Liver (tissue), 6 donors: ENCODE measurements at regions not wholly inside any gene's neighbourhood (a gene's known extent, or its start where the extent isn't known, plus 50 kb on each side); places are given as distances from the start of the nearest gene placed in this dataset.
"Not testable (repeated sequence)": the region's sequence is repeated elsewhere in the genome, so short reads cannot be mapped to it uniquely, and the experiment has no call there.

Experiments
- DNase-seq: peaks from one replicate; pipeline ENCODE4 v3.0.0-alpha.2; 2017; ENCODE audit warnings: low spot score
- H3K27ac ChIP-seq, 2 donors: one replicate each; pipeline ENCODE4 v1.7.0; 2013; ENCODE audit warnings: inconsistent platforms in 2 of 2, low read length in 2 of 2, control low read depth in 1 of 2, low read depth in 1 of 2, mild to moderate bottlenecking in 1 of 2
- H3K27me3 ChIP-seq, 4 donors: one replicate each; pipeline versions ENCODE4 v1.6.1 to v1.7.0; 2013; ENCODE audit warnings: low read length in 3 of 4, inconsistent platforms in 1 of 4, mild to moderate bottlenecking in 1 of 4, moderate library complexity in 1 of 4; ENCODE audit not compliant: control insufficient read depth in 4 of 4, insufficient read depth in 4 of 4
- H3K36me3 ChIP-seq, 4 donors: one replicate each; pipeline versions ENCODE4 v1.6.1 to v1.7.0; 2013; ENCODE audit warnings: low read length in 3 of 4, mild to moderate bottlenecking in 3 of 4, low read depth in 1 of 4, moderate library complexity in 1 of 4; ENCODE audit not compliant: control insufficient read depth in 4 of 4, insufficient read depth in 3 of 4
- H3K4me1 ChIP-seq, 4 donors: one replicate each; pipeline versions ENCODE4 v1.6.1 to v1.7.0; 2013; ENCODE audit warnings: low read length in 3 of 4, mild to moderate bottlenecking in 3 of 4, moderate library complexity in 1 of 4; ENCODE audit not compliant: control insufficient read depth in 4 of 4, insufficient read depth in 4 of 4
- H3K4me3 ChIP-seq, 3 donors: one replicate each; pipeline versions ENCODE4 v1.6.1 to v1.7.0; 2013; ENCODE audit warnings: low read length in 3 of 3, control low read depth in 1 of 3, low read depth in 1 of 3, mild to moderate bottlenecking in 1 of 3
- H3K9ac ChIP-seq, 2 donors: one replicate each; pipeline ENCODE4 v1.7.0; 2013; ENCODE audit warnings: low read length in 2 of 2, mild to moderate bottlenecking in 2 of 2, moderate library complexity in 2 of 2, control low read depth in 1 of 2, low read depth in 1 of 2
- H3K9me3 ChIP-seq, 4 donors: one replicate each; pipeline versions ENCODE4 v1.6.1 to v1.7.0; 2013; ENCODE audit warnings: low read length in 3 of 4; ENCODE audit not compliant: control insufficient read depth in 4 of 4
- WGBS: extraction: QIAGEN DNeasy Blood & Tissue Kit; methylation state at CpG from one replicate; pipeline ENCODE4 v1.1.7; 2013; 5-methylcytosine and 5-hydroxymethylcytosine counted together
- donor health status: healthy.
- donor health status: healthy.
- donor health status: healthy.

- DNase-seq, H3K4me1 ChIP-seq, H3K27me3 ChIP-seq, H3K36me3 ChIP-seq, H3K9me3 ChIP-seq, H3K27ac ChIP-seq, H3K9ac ChIP-seq, H3K4me3 ChIP-seq: not testable (repeated sequence)
- no CpG with 5 or more reads among the region's 24 CpGs for WGBS
Measured at GRCh38 chr21:5057077-5057476, 5464.3 kb upstream of the TPTE start.

GRCh38 chr21:5060364-5061083, 5460.9 kb upstream of the TPTE start:
- not testable (repeated sequence) for H3K9ac ChIP-seq, H3K36me3 ChIP-seq, H3K27me3 ChIP-seq, H3K27ac ChIP-seq, DNase-seq, H3K4me3 ChIP-seq, H3K9me3 ChIP-seq, H3K4me1 ChIP-seq
- no CpG with 5 or more reads among the region's 30 CpGs for WGBS

- H3K36me3 ChIP-seq, DNase-seq: not testable (repeated sequence)
- WGBS, result no CpG with 5 or more reads among the region's 25 CpGs
Measured at GRCh38 chr21:5064581-5065142, 5456.7 kb upstream of the TPTE start.

GRCh38 chr21:5065240-5066211, 5455.9 kb upstream of the TPTE start:
- no CpG with 5 or more reads among the region's 26 CpGs for WGBS
- H3K27ac ChIP-seq, H3K36me3 ChIP-seq, H3K4me3 ChIP-seq, H3K9me3 ChIP-seq, H3K4me1 ChIP-seq, H3K27me3 ChIP-seq, H3K9ac ChIP-seq, DNase-seq: not testable (repeated sequence)

More at GRCh38 chr21:5064581-5065142, 5456.7 kb upstream of the TPTE start:
- H3K27me3 ChIP-seq, H3K9me3 ChIP-seq, H3K4me1 ChIP-seq, H3K4me3 ChIP-seq, H3K27ac ChIP-seq, H3K9ac ChIP-seq: not testable (repeated sequence)

GRCh38 chr21:5066682-5067251, 5454.6 kb upstream of the TPTE start:
- DNase-seq, H3K9ac ChIP-seq, H3K36me3 ChIP-seq, H3K27me3 ChIP-seq, H3K4me3 ChIP-seq, H3K27ac ChIP-seq, H3K9me3 ChIP-seq, H3K4me1 ChIP-seq: not testable (repeated sequence)
- no CpG with 5 or more reads among the region's 12 CpGs for WGBS

GRCh38 chr21:5067326-5068048, 5453.9 kb upstream of the TPTE start:
- not testable (repeated sequence) for DNase-seq, H3K4me1 ChIP-seq, H3K4me3 ChIP-seq, H3K27me3 ChIP-seq, H3K9ac ChIP-seq, H3K9me3 ChIP-seq, H3K27ac ChIP-seq, H3K36me3 ChIP-seq
- no CpG with 5 or more reads among the region's 15 CpGs for WGBS

- DNase-seq, H3K27me3 ChIP-seq, H3K27ac ChIP-seq, H3K36me3 ChIP-seq, H3K4me3 ChIP-seq, H3K9ac ChIP-seq, H3K9me3 ChIP-seq, H3K4me1 ChIP-seq: not testable (repeated sequence)
- WGBS, result no CpG with 5 or more reads among the region's 5 CpGs
Measured at GRCh38 chr21:5068649-5069048, 5452.7 kb upstream of the TPTE start.
